Loucy (cell line): ENCODE measurements at regions not wholly inside any gene's neighbourhood (a gene's known extent, or its start where the extent isn't known, plus 50 kb on each side); places are given as distances from the start of the nearest gene placed in this dataset.

Source experiments
- EZH2phosphoT487 ChIP-seq: fragments of 200-600 bp; IDR thresholded peaks from 2 replicates; pipeline ENCODE4 v1.6.1; 2018; ENCODE audit warnings: antibody characterized with exemption, mild to moderate bottlenecking, moderate library complexity, borderline replicate concordance
- TF ChIP-seq, protein P1 (sequence below): fragments of 200-600 bp; sonication (generic); conservative IDR thresholded peaks from 2 replicates; pipeline ENCODE4 v1.5.1; 2014; ENCODE audit warnings: mild to moderate bottlenecking, antibody characterized with exemption, low read length

DNA sequence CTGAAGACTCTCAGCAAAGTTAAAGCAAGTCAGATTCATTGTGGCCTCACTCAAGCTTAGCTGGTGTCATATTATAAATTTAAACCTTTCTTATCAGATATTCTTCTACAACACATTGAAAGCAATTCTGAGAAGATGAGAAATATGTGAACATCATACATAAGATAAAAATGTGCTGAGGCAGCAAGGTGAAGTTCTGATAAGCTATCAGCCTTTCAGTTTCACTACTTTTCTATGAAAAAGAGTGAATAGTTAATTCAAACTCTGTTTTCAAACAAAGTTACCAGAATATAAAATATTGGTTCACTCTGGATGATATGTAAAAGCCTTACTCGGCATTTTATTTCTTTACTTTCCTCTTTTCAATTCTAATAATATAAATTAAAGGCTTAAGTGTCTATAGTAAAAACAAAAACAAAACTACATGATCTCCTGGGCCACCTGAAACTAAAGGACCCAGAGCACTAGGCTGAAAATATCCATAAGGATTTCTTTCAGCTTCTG is 824.4 kb downstream of the MTRR start:
- TF ChIP-seq, protein P1, sequence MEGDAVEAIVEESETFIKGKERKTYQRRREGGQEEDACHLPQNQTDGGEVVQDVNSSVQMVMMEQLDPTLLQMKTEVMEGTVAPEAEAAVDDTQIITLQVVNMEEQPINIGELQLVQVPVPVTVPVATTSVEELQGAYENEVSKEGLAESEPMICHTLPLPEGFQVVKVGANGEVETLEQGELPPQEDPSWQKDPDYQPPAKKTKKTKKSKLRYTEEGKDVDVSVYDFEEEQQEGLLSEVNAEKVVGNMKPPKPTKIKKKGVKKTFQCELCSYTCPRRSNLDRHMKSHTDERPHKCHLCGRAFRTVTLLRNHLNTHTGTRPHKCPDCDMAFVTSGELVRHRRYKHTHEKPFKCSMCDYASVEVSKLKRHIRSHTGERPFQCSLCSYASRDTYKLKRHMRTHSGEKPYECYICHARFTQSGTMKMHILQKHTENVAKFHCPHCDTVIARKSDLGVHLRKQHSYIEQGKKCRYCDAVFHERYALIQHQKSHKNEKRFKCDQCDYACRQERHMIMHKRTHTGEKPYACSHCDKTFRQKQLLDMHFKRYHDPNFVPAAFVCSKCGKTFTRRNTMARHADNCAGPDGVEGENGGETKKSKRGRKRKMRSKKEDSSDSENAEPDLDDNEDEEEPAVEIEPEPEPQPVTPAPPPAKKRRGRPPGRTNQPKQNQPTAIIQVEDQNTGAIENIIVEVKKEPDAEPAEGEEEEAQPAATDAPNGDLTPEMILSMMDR = no peak
- no peak for TF ChIP-seq EZH2phosphoT487
